ENCODE measurements at regions not wholly inside any gene's neighbourhood (a gene's known extent, or its start where the extent isn't known, plus 50 kb on each side); places are given as distances from the start of the nearest gene placed in this dataset.

- no peaks in the 10 kb centered on the region for H3K9me3 ChIP-seq
- in situ Hi-C loops (cut with MboI; ENCODE audit: low sequenced_read_pairs in 4 of 4) (no loop called here), intact Hi-C loops (cut with DNase I; ENCODE audit: low total_unique reads) (no loop called here)
- no peaks in the 10 kb centered on the region for H3K4me1 ChIP-seq
- no peak for ATAC-seq
- no peak for DNase-seq
- no peaks in the 10 kb centered on the region for H3K36me3 ChIP-seq
- H3K27me3 ChIP-seq: peaks cover 0 to 4% (median 3%) of the 10 kb centered on the region in 3 donors
- no peak overlapping the region for H3K4me3 ChIP-seq
- no peak overlapping the region for H3K27ac ChIP-seq
- TF ChIP-seq POLR2A (IDR thresholded peaks at IDR 0.05): no peak
- TF ChIP-seq, protein P1, sequence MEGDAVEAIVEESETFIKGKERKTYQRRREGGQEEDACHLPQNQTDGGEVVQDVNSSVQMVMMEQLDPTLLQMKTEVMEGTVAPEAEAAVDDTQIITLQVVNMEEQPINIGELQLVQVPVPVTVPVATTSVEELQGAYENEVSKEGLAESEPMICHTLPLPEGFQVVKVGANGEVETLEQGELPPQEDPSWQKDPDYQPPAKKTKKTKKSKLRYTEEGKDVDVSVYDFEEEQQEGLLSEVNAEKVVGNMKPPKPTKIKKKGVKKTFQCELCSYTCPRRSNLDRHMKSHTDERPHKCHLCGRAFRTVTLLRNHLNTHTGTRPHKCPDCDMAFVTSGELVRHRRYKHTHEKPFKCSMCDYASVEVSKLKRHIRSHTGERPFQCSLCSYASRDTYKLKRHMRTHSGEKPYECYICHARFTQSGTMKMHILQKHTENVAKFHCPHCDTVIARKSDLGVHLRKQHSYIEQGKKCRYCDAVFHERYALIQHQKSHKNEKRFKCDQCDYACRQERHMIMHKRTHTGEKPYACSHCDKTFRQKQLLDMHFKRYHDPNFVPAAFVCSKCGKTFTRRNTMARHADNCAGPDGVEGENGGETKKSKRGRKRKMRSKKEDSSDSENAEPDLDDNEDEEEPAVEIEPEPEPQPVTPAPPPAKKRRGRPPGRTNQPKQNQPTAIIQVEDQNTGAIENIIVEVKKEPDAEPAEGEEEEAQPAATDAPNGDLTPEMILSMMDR (IDR thresholded peaks at IDR 0.05 in 4 of 5, conservative IDR thresholded peaks at IDR 0.05 in 1 of 5): no peak
Measured at GRCh38 chr13:111939666-111940278, 127.2 kb upstream of the SOX1 start.

DNA sequence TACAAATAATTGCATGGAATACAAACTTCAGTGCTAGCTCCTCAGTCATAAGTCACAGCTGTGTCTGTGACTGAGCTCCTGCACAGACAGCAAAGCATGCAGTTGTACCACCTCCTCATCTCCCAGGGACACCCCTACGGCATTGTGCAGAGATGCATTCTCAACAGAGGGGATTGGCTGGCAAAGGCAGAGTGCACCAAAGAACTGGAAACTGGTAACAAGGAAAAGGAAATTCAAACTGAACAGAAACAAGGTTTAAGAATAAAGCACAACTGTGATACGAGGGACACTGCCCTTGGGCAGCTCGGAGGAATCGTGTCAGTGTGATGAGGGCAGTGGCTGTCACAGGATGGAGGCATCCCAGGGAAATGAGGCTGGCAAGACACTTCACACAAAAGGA, 126.1 kb upstream of the SOX1 start:
- Histone ChIP-seq H3K36me3 (no peaks in the 10 kb centered on the region), H3K4me1 (no peaks in the 10 kb centered on the region), H3K4me3 (no peak overlapping the region), H3K27ac (no peak overlapping the region), H3K9me3 (no peaks in the 10 kb centered on the region), H3K27me3 (peaks cover 0 to 4% (median 3%) of the 10 kb centered on the region in 3 donors)
- intact Hi-C loops (cut with DNase I; ENCODE audit: low total_unique reads) (no loop called here), in situ Hi-C loops (cut with MboI; ENCODE audit: low sequenced_read_pairs in 4 of 4) (no loop called here)
- TF ChIP-seq, protein P1 (IDR thresholded peaks at IDR 0.05 in 4 of 5, conservative IDR thresholded peaks at IDR 0.05 in 1 of 5): no peak
- TF ChIP-seq POLR2A (IDR thresholded peaks at IDR 0.05): no peak
- ATAC-seq (no peak), DNase-seq (no peak)

GRCh38 chr13:111941845-111942447, 125.0 kb upstream of the SOX1 start:
- H3K9me3 ChIP-seq: no peaks in the 10 kb centered on the region
- no peak overlapping the region for H3K27ac ChIP-seq
- ATAC-seq (no peak), DNase-seq (no peak)
- no peaks in the 10 kb centered on the region for H3K36me3 ChIP-seq
- peaks cover 0 to 4% (median 3%) of the 10 kb centered on the region in 3 donors for H3K27me3 ChIP-seq
- intact Hi-C loops (cut with DNase I; ENCODE audit: low total_unique reads) (no loop called here), in situ Hi-C loops (cut with MboI; ENCODE audit: low sequenced_read_pairs in 4 of 4) (no loop called here)
- no peak overlapping the region for H3K4me3 ChIP-seq
- TF ChIP-seq, protein P1 (IDR thresholded peaks at IDR 0.05 in 4 of 5, conservative IDR thresholded peaks at IDR 0.05 in 1 of 5): no peak
- TF ChIP-seq POLR2A (IDR thresholded peaks at IDR 0.05): no peak
- no peaks in the 10 kb centered on the region for H3K4me1 ChIP-seq

DNA sequence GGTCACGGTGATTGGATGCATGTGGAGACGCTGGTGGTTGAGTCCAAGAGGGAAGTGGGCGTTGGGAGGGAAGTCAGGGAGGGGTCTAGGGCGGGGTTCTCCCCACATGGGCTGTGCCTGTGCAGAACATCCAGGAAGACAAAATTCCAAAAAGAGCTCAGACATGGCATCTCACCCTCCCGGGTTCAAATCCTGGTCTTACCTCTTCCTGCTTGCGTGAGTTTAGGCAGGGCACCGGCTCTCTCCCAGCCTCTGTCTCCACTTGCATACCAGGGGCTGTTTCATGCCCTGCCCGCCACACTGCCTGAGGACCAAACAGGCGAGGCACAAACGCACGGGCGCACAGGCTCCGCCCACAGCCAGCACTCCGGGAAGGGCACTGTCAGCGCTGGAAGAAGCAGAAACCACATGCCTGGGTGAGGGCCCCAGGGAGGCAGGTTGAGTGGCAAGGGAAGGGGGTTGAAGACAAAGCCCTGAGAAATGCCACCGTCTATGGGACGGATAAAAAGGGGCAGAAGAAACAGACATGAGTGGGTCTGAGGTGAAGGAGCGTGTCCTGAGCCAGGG, 123.6 kb upstream of the SOX1 start:
- Histone ChIP-seq H3K27me3 (peaks cover 0 to 4% (median 3%) of the 10 kb centered on the region in 3 donors), H3K4me1 (no peaks in the 10 kb centered on the region), H3K4me3 (no peak overlapping the region), H3K27ac (no peak overlapping the region), H3K36me3 (no peaks in the 10 kb centered on the region), H3K9me3 (no peaks in the 10 kb centered on the region)
- intact Hi-C loops (cut with DNase I; ENCODE audit: low total_unique reads) (no loop called here), in situ Hi-C loops (cut with MboI; ENCODE audit: low sequenced_read_pairs in 4 of 4) (no loop called here)
- no peak for TF ChIP-seq POLR2A (IDR thresholded peaks at IDR 0.05)
- TF ChIP-seq, protein P1 (IDR thresholded peaks at IDR 0.05 in 4 of 5, conservative IDR thresholded peaks at IDR 0.05 in 1 of 5): no peak
- ATAC-seq (no peak), DNase-seq (no peak)

All from gastrocnemius medialis (tissue), 4 donors.